ENCODE measurements at regions not wholly inside any gene's neighbourhood (a gene's known extent, or its start where the extent isn't known, plus 50 kb on each side); places are given as distances from the start of the nearest gene placed in this dataset.
A peak's percentile ranks its signal among the peaks of the same experiment; 100 is the strongest.

GRCh38 chr1:219669042-219669441, 56.1 kb upstream of the ZC3H11B start:
- Histone ChIP-seq H3K9ac (ENCODE audit: low read depth in 1 of 2, low read length in 2 of 2) (no peak overlapping the region), H3K27ac (ENCODE audit: low read depth in 1 of 2, low read length in 2 of 2) (no peak overlapping the region), H3K27me3 (ENCODE audit: control insufficient read depth in 4 of 4, insufficient read depth in 4 of 4, low read length in 3 of 4) (no peaks in the 10 kb centered on the region), H3K4me3 (ENCODE audit: low read depth in 1 of 3, low read length in 3 of 3) (no peak overlapping the region), H3K9me3 (ENCODE audit: control insufficient read depth in 4 of 4, low read length in 3 of 4) (no peaks in the 10 kb centered on the region), H3K4me1 (ENCODE audit: control insufficient read depth in 4 of 4, insufficient read depth in 4 of 4, low read length in 3 of 4) (peaks cover 2 to 38% (median 30%) of the 10 kb centered on the region in 4 donors), H3K36me3 (ENCODE audit: control insufficient read depth in 4 of 4, insufficient read depth in 3 of 4, low read depth in 1 of 4, low read length in 3 of 4) (no peaks in the 10 kb centered on the region)
- DNase-seq (ENCODE audit: low spot score): no peak
- TF ChIP-seq NR2F2 (IDR thresholded peaks at IDR 0.05) (no peak), HNF4A (conservative IDR thresholded peaks at IDR 0.05) (no peak), YY1 (IDR thresholded peaks at IDR 0.05) (no peak), JUND (IDR thresholded peaks at IDR 0.05) (no peak), HNF4G (IDR thresholded peaks at IDR 0.05) (no peak), TAF1 (conservative IDR thresholded peaks at IDR 0.05) (no peak)
- 63% methylated on average over 4 of the region's 4 CpGs for WGBS

GRCh38 chr1:219668446-219668845, 55.5 kb upstream of the ZC3H11B start:
- Histone ChIP-seq H3K9me3 (ENCODE audit: control insufficient read depth in 4 of 4, low read length in 3 of 4) (no peaks in the 10 kb centered on the region), H3K27ac (ENCODE audit: low read depth in 1 of 2, low read length in 2 of 2) (no peak overlapping the region), H3K9ac (ENCODE audit: low read depth in 1 of 2, low read length in 2 of 2) (no peak overlapping the region), H3K4me1 (ENCODE audit: control insufficient read depth in 4 of 4, insufficient read depth in 4 of 4, low read length in 3 of 4) (peaks cover 2 to 40% (median 32%) of the 10 kb centered on the region in 4 donors), H3K36me3 (ENCODE audit: control insufficient read depth in 4 of 4, insufficient read depth in 3 of 4, low read depth in 1 of 4, low read length in 3 of 4) (no peaks in the 10 kb centered on the region), H3K27me3 (ENCODE audit: control insufficient read depth in 4 of 4, insufficient read depth in 4 of 4, low read length in 3 of 4) (no peaks in the 10 kb centered on the region), H3K4me3 (ENCODE audit: low read depth in 1 of 3, low read length in 3 of 3) (no peak overlapping the region)
- 39% methylated on average over 2 of the region's 2 CpGs for WGBS
- no peak for TF ChIP-seq RAD21 (IDR thresholded peaks at IDR 0.05)
- TF ChIP-seq HNF4A (conservative IDR thresholded peaks at IDR 0.05): peak; percentile 67 to 82
- TF ChIP-seq NR2F2 (IDR thresholded peaks at IDR 0.05): no peak
- no peak for TF ChIP-seq MAX (IDR thresholded peaks at IDR 0.05)
- no peak for TF ChIP-seq GABPA (IDR thresholded peaks at IDR 0.05 in 1 of 2, conservative IDR thresholded peaks at IDR 0.05 in 1 of 2)
- TF ChIP-seq RXRA (IDR thresholded peaks at IDR 0.05): peak in 1 of 2 donors; percentile 36
- TF ChIP-seq REST (IDR thresholded peaks at IDR 0.05): no peak
- peak; percentile 24 for TF ChIP-seq SP1 (IDR thresholded peaks at IDR 0.05)
- no peak for TF ChIP-seq FOXA1 (IDR thresholded peaks at IDR 0.05)
- DNase-seq (ENCODE audit: low spot score): no peak

GRCh38 chr1:219666242-219666641, 53.3 kb upstream of the ZC3H11B start:
- H3K36me3 ChIP-seq (ENCODE audit: control insufficient read depth in 4 of 4, insufficient read depth in 3 of 4, low read depth in 1 of 4, low read length in 3 of 4): no peaks in the 10 kb centered on the region
- H3K4me3 ChIP-seq (ENCODE audit: low read depth in 1 of 3, low read length in 3 of 3): no peak overlapping the region
- no peaks in the 10 kb centered on the region for H3K9me3 ChIP-seq (ENCODE audit: control insufficient read depth in 4 of 4, low read length in 3 of 4)
- H3K9ac ChIP-seq (ENCODE audit: low read depth in 1 of 2, low read length in 2 of 2): no peak overlapping the region
- no peaks in the 10 kb centered on the region for H3K27me3 ChIP-seq (ENCODE audit: control insufficient read depth in 4 of 4, insufficient read depth in 4 of 4, low read length in 3 of 4)
- H3K4me1 ChIP-seq (ENCODE audit: control insufficient read depth in 4 of 4, insufficient read depth in 4 of 4, low read length in 3 of 4): peaks cover 7 to 51% (median 42%) of the 10 kb centered on the region in 4 donors
- DNase-seq (ENCODE audit: low spot score): no peak
- WGBS: 30% methylated on average over 3 of the region's 3 CpGs
- H3K27ac ChIP-seq (ENCODE audit: low read depth in 1 of 2, low read length in 2 of 2): peak overlapping the region in 1 of 2 donors; percentile 59
- TF ChIP-seq RAD21 (IDR thresholded peaks at IDR 0.05) (peak in 1 of 2 donors; percentile 22), CTCF (IDR thresholded peaks at IDR 0.05; ENCODE audit: low read depth, low read length, missing input control) (no peak), MAX (IDR thresholded peaks at IDR 0.05) (peak; percentile 76), NR2F2 (IDR thresholded peaks at IDR 0.05) (no peak), ZBTB33 (IDR thresholded peaks at IDR 0.05) (no peak), JUND (IDR thresholded peaks at IDR 0.05) (peak; percentile 41 to 69), YY1 (IDR thresholded peaks at IDR 0.05) (peak; percentile 63), ATF3 (IDR thresholded peaks at IDR 0.05) (no peak), TAF1 (conservative IDR thresholded peaks at IDR 0.05) (no peak), EGR1 (IDR thresholded peaks at IDR 0.05; ENCODE audit: low read depth in 2 of 2) (peak; percentile 58 to 72), FOXA1 (IDR thresholded peaks at IDR 0.05) (peak; percentile 39), GABPA (IDR thresholded peaks at IDR 0.05 in 1 of 2, conservative IDR thresholded peaks at IDR 0.05 in 1 of 2) (peak in 1 of 2 donors; percentile 48), HNF4G (IDR thresholded peaks at IDR 0.05) (no peak), SP1 (IDR thresholded peaks at IDR 0.05) (peak; percentile 48), RXRA (IDR thresholded peaks at IDR 0.05) (peak; percentile 36 to 67)
